ENCODE measurements at regions not wholly inside any gene's neighbourhood (a gene's known extent, or its start where the extent isn't known, plus 50 kb on each side); places are given as distances from the start of the nearest gene placed in this dataset.

- TF ChIP-seq RAD21 (IDR thresholded peaks at IDR 0.05; ENCODE audit: low read depth) = no peak
- no peak for TF ChIP-seq REST (IDR thresholded peaks at IDR 0.05; ENCODE audit: low read depth)
- no peak for TF ChIP-seq FOXM1 (IDR thresholded peaks at IDR 0.05; ENCODE audit: borderline replicate concordance, low read depth)
These were observed 71.6 kb upstream of the EFEMP1 start for GRCh38 chr2:55995211-55995610.
